HG03135 (cell line): ENCODE measurements at regions not wholly inside any gene's neighbourhood (a gene's known extent, or its start where the extent isn't known, plus 50 kb on each side); places are given as distances from the start of the nearest gene placed in this dataset.
"Not testable (repeated sequence)": the region's sequence is repeated elsewhere in the genome, so short reads cannot be mapped to it uniquely, and the experiment has no call there.

Source experiments
- ATAC-seq: cut with Tn5 transposase; IDR thresholded peaks from one replicate; pipeline ENCODE4 v1.9.1; 2021; ENCODE audit warnings: mild to moderate bottlenecking, moderate library complexity; ENCODE audit not compliant: unreplicated experiment

GRCh38 chr11:134980819-134981710 is 569.0 kb upstream of the B3GAT1 start:
- ATAC-seq, result no peak

GRCh38 chr11:134979089-134979457 is 567.0 kb upstream of the B3GAT1 start:
- ATAC-seq, result not testable (repeated sequence)

DNA sequence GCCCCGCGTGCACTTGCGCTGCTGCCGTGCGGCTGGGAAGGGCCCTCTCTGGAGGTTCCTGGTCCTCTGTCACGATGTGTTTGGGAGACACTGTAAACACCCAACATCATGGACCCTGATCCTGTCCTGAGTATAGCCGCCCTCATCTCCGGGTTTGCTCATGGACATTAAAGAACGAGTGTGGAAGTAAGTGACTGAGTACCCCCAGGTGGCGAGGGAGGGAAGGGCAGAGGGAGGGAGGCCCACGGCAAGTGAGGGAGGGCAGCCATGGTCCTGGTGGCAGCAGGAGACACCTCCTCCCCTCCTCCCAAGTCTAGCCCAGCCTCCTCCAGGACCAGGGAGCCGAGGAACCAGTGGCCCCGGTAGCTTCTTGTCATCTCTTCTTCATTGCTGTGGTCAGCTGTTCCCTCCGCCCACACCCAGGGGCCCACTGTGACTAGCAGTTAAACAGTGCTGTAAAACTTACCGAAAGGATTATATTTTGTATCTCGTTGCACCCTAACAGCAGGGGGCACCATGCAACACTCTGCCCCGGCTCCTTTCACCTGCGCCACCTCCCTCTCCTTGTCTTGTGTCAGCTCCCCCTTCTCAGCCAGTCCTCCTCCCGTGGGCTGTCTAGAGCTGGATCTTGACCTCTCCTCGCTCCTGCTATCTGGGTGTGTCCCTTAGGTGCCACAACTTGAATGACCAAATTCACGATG is 566.5 kb upstream of the B3GAT1 start:
- ATAC-seq, result no peak

GRCh38 chr11:134976551-134976950 is 564.5 kb upstream of the B3GAT1 start:
- ATAC-seq, result no peak

GRCh38 chr11:134975866-134976376 is 563.9 kb upstream of the B3GAT1 start:
- no peak for ATAC-seq

DNA sequence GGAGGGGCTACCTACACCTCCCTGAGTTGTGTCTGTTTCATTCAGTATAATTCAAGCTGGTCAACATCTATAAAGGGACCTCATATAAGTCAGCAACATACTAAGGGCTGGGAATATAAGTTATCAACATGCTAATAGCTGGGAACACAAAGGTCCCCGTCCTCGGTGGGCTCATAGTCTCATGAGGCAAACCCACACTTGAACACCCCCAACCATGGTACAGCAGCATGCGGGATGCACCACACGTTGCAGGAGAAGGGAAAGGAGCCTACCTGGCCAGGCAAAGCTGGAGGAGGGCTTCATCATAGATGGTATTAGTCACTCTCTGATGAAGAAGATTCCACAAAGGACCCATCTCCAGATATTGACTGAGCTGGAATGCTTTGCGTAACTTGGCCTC is 561.8 kb upstream of the B3GAT1 start:
- ATAC-seq, result no peak

GRCh38 chr11:134971381-134971780 is 559.3 kb upstream of the B3GAT1 start:
- no peak for ATAC-seq

- ATAC-seq, result no peak
Observed at GRCh38 chr11:134967746-134968145, 555.7 kb upstream of the B3GAT1 start.

GRCh38 chr11:134961386-134961785 is 549.3 kb upstream of the B3GAT1 start:
- not testable (repeated sequence) for ATAC-seq

DNA sequence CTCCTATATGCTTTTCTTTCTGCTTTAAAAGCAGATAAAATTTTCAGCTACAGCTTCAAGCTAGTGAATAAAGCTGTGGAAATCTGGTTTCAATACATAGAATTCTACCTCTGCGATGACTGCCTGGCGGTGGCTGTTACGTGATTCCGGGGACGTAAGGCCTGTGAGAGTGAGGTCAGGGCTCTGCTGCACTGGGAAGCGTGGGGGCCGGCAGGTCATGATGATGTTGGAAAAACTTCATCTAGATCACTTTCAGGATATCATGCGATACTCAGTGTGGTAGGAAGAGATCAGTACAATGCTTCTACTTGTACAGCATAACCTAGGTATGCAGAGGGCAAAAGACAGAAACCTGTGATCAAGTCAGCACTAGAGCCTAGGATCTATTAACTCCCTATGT is 546.8 kb upstream of the B3GAT1 start:
- ATAC-seq, result no peak

DNA sequence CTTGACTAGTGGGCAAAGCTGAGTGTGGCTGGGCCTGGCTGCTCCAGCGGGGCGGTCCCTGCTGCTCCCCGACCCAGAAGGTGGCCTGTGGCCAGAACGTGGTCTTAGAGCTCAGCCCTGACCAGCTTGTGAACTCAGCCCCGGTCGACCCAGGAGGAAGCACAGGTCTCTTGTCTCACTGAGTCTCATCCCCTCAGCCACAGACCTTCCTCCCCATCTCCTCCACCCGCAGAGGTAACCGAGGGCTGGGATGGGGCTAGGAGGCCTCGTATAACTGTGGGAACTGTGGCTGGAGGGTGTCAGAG is 546.2 kb upstream of the B3GAT1 start:
- ATAC-seq, result no peak

- ATAC-seq, result no peak
Observed at GRCh38 chr11:134957540-134958335, 545.7 kb upstream of the B3GAT1 start.

DNA sequence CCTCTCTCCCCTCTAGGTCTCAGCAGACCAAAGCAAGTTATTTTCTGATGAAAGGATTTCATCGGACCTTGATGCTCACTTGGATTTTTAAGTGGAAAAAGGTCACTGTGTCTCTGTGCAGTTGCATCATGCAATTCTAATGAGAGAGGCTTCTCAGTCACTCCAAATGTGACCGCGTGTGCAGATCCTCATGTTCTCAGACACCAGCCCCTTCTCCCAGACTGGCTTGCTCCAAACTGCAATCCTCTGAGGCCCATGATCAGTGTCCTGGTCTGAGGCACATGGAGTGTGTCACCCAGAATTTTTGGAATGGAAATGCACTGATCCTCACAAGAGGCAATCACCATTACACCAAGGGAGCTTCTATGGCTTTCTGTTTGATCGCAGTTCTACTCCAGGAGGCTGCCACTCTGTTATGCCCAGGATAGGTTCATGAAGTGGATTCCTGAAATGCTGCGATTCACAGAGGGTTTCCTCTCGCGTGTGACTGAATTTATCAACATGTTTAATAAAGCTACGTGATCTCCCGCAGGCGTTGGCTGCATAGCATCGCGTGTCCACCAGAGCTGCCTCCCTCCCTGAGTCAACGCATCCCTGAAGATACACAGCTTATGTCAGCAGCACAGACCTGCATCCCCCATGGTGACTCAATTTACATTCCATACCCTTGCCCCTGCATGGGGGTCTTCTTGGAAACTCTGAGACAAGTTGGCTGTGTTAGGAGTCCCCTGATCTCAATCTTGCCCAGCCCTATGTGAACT is 544.6 kb upstream of the B3GAT1 start:
- no peak for ATAC-seq

- not testable (repeated sequence) for ATAC-seq
Observed at GRCh38 chr11:134955970-134956369, 543.9 kb upstream of the B3GAT1 start.

GRCh38 chr11:134955281-134955680 is 543.2 kb upstream of the B3GAT1 start:
- no peak for ATAC-seq

GRCh38 chr11:134954456-134954855 is 542.4 kb upstream of the B3GAT1 start:
- ATAC-seq, result not testable (repeated sequence)

GRCh38 chr11:134953417-134953970 is 541.5 kb upstream of the B3GAT1 start:
- ATAC-seq, result not testable (repeated sequence)

DNA sequence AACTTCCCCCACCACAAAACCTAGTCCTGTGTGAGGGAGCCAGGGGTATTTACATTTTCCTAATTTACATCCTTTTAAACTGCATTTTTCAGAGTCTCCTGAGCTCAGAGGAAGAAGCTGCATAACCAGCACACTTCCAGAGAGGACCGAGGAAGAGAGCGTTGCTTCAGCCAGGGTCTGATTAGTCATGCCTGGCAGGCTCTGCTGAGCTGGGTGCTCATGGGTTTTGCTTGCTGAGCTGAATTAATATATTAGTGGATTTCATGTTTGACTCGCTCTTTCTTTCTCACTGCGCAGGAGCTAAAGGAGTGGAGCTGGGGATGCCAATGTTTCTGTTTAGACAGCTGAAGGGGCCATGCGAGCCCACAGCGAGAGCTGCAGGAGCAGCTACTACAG is 539.3 kb upstream of the B3GAT1 start:
- no peak for ATAC-seq

- no peak for ATAC-seq
Observed at GRCh38 chr11:134950692-134951304, 538.8 kb upstream of the B3GAT1 start.
